ENCODE measurements at regions not wholly inside any gene's neighbourhood (a gene's known extent, or its start where the extent isn't known, plus 50 kb on each side); places are given as distances from the start of the nearest gene placed in this dataset.

- no peak for DNase-seq (ENCODE audit: extremely low read depth in 1 of 2, low read depth in 1 of 2)
These were observed 148.1 kb upstream of the AGAP1 start for GRCh38 chr2:235345745-235346144.

- no peak for DNase-seq (ENCODE audit: extremely low read depth in 1 of 2, low read depth in 1 of 2)
These were observed 146.2 kb upstream of the AGAP1 start for GRCh38 chr2:235347691-235348090.

- no peak for DNase-seq (ENCODE audit: extremely low read depth in 1 of 2, low read depth in 1 of 2)
These were observed 145.5 kb upstream of the AGAP1 start for GRCh38 chr2:235348329-235348728.

- DNase-seq (ENCODE audit: extremely low read depth in 1 of 2, low read depth in 1 of 2) = no peak
These were observed 143.6 kb upstream of the AGAP1 start for GRCh38 chr2:235350234-235350633.

GRCh38 chr2:235352541-235352940, 141.3 kb upstream of the AGAP1 start:
- no peak for DNase-seq (ENCODE audit: extremely low read depth in 1 of 2, low read depth in 1 of 2)

DNA sequence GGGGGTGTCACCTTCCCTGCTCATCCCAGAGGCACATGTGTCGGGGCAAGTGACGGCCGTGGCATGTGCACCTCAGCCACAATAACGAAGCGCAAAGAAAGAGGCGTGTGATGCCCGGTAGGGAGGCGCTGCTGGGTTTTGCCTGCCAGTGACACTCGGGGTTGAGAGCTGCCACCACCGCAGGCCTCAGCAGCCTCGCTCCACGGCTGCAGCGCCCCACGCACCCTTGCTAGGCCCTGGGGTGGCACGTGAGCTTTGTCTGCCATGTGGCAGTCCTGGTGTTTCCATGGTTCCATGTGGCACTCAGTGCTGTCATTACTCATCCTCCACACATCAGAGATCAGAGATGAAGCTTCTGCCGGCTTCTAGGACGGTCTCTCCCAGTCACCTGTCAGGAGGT, 136.0 kb upstream of the AGAP1 start:
- DNase-seq (ENCODE audit: extremely low read depth in 1 of 2, low read depth in 1 of 2) = no peak

GRCh38 chr2:235358981-235359471, 134.8 kb upstream of the AGAP1 start:
- no peak for DNase-seq (ENCODE audit: extremely low read depth in 1 of 2, low read depth in 1 of 2)

- no peak for DNase-seq (ENCODE audit: extremely low read depth in 1 of 2, low read depth in 1 of 2)
These were observed 133.4 kb upstream of the AGAP1 start for GRCh38 chr2:235360446-235360845.

- DNase-seq (ENCODE audit: extremely low read depth in 1 of 2, low read depth in 1 of 2) = no peak
These were observed 128.1 kb upstream of the AGAP1 start for GRCh38 chr2:235365743-235366142.

DNA sequence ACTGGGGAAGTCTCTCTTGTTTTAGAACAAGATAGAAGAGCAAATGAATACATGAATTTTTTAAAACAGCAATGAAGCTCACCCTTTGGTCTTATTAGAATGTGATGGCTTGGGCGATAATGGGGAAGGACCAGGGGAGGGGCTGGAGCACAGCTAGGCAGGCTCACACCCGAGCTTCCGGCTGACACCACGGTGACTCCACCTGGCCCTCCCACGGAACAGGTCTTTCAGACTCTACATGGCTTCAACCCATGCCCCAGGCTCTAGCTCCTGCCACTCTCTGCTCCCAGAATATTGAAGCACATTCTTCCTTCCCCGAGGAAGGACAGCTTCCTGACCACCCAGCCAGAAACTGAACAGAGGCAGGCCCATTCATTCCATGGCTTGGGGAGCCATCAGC, 127.5 kb upstream of the AGAP1 start:
- DNase-seq (ENCODE audit: extremely low read depth in 1 of 2, low read depth in 1 of 2) = no peak

- no peak for DNase-seq (ENCODE audit: extremely low read depth in 1 of 2, low read depth in 1 of 2)
These were observed 127.0 kb upstream of the AGAP1 start for GRCh38 chr2:235366807-235367206.

- no peak for DNase-seq (ENCODE audit: extremely low read depth in 1 of 2, low read depth in 1 of 2)
These were observed 122.8 kb upstream of the AGAP1 start for GRCh38 chr2:235371018-235371417.

- DNase-seq (ENCODE audit: extremely low read depth in 1 of 2, low read depth in 1 of 2) = no peak
These were observed 120.7 kb upstream of the AGAP1 start for GRCh38 chr2:235373171-235373570.

DNA sequence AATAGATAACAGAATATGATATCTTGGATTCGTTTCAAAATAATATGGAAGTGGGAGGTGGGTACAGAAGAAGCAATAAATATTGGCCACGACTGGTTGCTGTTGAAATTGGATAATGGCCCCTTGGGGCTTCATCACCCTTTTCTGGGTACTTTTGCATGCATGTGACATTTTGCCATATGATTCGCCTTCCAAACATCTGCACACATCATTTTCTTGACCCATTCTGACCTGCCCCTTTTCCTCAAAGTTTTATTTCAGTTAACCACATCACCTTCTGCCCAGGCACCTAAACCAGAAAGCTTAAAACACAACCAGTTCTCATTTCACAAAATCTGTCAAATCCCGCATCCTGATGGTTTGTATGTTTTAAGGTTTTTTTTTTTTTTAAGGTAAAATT, 116.7 kb upstream of the AGAP1 start:
- DNase-seq (ENCODE audit: extremely low read depth in 1 of 2, low read depth in 1 of 2) = no peak

GRCh38 chr2:235378246-235378645, 115.6 kb upstream of the AGAP1 start:
- DNase-seq (ENCODE audit: extremely low read depth in 1 of 2, low read depth in 1 of 2) = no peak

DNA sequence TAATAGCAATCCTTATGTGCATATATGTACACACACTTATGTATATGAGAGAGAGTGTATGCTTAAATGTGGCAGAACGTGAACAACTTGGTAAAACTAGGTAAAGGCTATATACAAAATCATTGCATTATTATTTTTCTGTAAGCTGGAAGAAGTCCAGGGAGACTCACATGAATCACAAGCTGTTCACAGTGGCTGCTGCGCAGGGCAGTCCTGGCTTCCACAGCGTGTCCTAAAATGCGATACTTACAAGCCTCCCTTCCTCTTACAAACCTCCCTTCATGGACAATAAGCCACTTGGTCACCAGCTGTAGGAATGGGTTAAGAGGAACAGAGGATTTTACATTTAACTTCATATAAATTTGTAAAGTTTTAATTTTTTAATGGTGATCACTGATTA, 114.9 kb upstream of the AGAP1 start:
- DNase-seq (ENCODE audit: extremely low read depth in 1 of 2, low read depth in 1 of 2) = no peak

- no peak for DNase-seq (ENCODE audit: extremely low read depth in 1 of 2, low read depth in 1 of 2)
These were observed 112.5 kb upstream of the AGAP1 start for GRCh38 chr2:235381261-235381912.

DNA sequence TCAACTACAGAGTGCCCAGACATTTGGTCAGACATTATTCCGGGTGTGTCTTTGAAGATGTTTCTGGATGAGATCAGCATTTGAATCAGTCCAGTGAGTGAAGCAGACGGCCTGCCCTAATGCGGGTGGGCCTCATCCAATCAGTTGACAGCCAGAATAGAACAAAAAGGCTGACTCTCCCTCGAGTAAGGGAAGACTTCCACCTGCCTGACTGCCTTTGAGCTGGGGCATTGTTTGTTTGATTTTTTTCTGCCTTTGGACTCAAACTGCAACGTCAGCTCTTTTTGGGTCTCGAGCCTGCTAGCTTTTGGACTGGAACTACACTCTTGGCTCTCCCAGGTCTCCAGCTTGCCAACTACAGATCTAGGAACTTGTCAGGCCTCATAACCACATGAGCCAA, 111.7 kb upstream of the AGAP1 start:
- no peak for DNase-seq (ENCODE audit: extremely low read depth in 1 of 2, low read depth in 1 of 2)

- no peak for DNase-seq (ENCODE audit: extremely low read depth in 1 of 2, low read depth in 1 of 2)
These were observed 111.2 kb upstream of the AGAP1 start for GRCh38 chr2:235382601-235383000.

DNA sequence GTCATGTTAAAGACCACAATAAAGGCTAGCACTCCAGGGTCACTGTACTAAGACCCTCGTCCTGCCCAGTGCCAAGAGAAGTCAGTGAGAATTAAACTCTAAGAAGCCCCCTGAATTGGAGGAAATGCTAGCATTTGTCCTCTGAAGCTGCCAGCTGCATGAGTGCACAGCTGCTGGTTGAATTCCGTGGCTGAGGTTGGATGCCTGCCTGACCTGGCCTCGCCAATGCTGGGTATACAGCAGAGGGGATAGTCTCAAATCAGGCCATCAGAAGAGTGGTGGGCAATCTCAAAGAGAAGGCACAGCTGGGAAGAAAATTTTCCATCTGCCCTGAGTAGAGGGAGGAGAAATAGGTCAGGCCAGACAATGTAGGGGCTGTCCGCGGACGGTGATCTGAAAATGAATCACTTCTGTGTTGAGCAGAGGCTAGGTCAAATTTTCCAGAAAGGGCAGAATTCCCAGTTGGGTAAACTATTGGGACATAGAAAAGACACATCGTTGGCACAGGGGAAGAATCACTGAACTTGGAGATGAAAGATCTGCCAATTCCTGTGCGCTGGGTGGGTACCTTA, 110.5 kb upstream of the AGAP1 start:
- no peak for DNase-seq (ENCODE audit: extremely low read depth in 1 of 2, low read depth in 1 of 2)

DNA sequence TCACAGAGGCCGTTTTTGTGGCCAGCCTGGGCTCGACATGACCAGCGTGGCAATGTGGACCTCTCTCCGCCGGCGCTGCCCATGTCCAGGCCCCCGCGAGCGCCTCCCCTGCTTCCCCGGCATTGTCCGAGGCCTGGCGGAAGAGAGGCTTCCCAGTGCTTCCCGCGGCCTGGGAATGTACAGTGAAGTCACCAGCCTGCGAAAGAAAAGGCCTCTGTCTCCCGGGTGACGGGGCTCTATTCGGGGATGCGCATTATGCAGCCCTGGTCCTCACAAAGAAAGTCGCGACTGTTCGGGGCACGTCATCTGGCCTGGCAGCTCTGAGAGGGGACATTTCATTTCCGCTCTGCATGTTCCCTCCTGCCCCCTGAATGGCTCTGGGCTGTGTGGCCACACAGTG, 109.2 kb upstream of the AGAP1 start:
- no peak for DNase-seq (ENCODE audit: extremely low read depth in 1 of 2, low read depth in 1 of 2)

GRCh38 chr2:235389626-235390025, 104.2 kb upstream of the AGAP1 start:
- no peak for DNase-seq (ENCODE audit: extremely low read depth in 1 of 2, low read depth in 1 of 2)

Measured in activated CD8-positive, alpha-beta memory T cell treated with anti-CD3 and anti-CD28 coated beads for 1 hour (primary cell).